ENCODE measurements at regions not wholly inside any gene's neighbourhood (a gene's known extent, or its start where the extent isn't known, plus 50 kb on each side); places are given as distances from the start of the nearest gene placed in this dataset.

- TF ChIP-seq EZH2 (IDR thresholded peaks at IDR 0.05; ENCODE audit: insufficient read depth, poor library complexity, severe bottlenecking) = no peak
- no peak for TF ChIP-seq EZH2phosphoT487 (IDR thresholded peaks at IDR 0.05; ENCODE audit: insufficient read depth, low read depth)
Observed at GRCh38 chr5:145294331-145294730, 540.8 kb downstream of the PRELID2 start.
